GM12875 (cell line): ENCODE measurements at regions not wholly inside any gene's neighbourhood (a gene's known extent, or its start where the extent isn't known, plus 50 kb on each side); places are given as distances from the start of the nearest gene placed in this dataset.
A peak's percentile ranks its signal among the peaks of the same experiment; 100 is the strongest.

Experiments used
- H3K4me3 ChIP-seq: one replicate; pipeline ENCODE4 v1.5.1; 2011; ENCODE audit warnings: low read depth, low read length, control low read depth
- TF ChIP-seq, protein P1 (sequence below): IDR thresholded peaks from 2 replicates; pipeline ENCODE4 v1.5.1; 2011; ENCODE audit warnings: low read depth, mild to moderate bottlenecking, control low read depth, inconsistent platforms, low read length, moderate library complexity, borderline replicate concordance; ENCODE audit not compliant: insufficient read depth

DNA sequence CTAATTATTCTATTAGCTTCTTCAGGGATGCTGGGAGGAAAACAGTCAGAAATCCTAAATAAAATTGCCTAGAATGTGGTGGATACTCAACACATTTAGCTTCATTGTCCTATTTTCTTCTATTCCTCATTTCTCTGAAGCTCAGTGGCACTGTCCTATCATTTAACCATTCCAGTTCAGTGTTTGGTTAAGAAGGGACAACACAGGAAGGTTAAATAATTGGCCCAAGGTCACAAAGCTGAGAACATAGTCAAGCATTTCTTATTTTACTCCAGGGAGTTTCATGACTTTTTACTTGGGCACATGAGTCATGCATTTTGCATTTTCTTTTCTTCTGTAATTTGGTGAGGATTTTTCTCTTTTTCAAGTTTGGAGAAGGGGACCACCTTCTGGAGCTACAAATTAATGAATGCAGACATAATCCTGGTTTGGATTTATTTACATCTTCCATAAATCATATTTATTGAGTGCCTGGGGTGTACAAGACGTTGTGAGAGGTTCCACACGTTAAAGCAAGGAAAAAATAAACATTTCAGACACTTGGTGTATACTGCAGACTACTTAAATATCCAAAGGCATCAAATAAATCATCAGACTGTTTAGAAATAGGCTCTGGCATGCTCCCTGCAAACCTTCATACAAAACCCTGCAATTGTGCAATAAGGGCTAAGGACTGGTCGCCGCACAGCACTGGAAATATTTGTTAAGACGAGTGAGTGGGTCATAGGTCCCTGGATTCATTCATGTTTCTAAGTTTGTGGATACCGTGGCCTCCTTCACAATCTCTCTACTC, 263.9 kb downstream of the MAF start:
- TF ChIP-seq, protein P1, sequence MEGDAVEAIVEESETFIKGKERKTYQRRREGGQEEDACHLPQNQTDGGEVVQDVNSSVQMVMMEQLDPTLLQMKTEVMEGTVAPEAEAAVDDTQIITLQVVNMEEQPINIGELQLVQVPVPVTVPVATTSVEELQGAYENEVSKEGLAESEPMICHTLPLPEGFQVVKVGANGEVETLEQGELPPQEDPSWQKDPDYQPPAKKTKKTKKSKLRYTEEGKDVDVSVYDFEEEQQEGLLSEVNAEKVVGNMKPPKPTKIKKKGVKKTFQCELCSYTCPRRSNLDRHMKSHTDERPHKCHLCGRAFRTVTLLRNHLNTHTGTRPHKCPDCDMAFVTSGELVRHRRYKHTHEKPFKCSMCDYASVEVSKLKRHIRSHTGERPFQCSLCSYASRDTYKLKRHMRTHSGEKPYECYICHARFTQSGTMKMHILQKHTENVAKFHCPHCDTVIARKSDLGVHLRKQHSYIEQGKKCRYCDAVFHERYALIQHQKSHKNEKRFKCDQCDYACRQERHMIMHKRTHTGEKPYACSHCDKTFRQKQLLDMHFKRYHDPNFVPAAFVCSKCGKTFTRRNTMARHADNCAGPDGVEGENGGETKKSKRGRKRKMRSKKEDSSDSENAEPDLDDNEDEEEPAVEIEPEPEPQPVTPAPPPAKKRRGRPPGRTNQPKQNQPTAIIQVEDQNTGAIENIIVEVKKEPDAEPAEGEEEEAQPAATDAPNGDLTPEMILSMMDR: no peak
- H3K4me3 ChIP-seq: no peak overlapping the region

DNA sequence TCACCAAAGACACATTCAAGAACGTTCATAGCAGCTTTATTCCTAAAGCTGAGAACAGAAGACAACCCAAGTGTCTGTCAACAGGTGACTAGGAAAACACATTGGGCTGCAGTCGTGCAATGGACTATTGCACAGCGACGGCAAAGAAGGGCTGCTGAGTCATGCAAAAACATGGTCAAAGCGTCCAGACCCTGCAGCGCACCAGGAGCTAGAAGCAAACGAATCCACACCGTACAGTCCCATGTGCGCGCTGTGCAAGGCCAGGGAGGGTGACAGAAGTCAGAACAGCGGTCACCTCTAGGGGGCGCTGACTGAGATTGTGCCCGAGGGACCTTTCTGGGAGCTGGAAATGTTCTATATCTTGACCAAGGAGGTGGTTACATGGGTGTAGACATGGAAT, 266.4 kb downstream of the MAF start:
- no peak overlapping the region for H3K4me3 ChIP-seq
- TF ChIP-seq, protein P1: peak; percentile 56

DNA sequence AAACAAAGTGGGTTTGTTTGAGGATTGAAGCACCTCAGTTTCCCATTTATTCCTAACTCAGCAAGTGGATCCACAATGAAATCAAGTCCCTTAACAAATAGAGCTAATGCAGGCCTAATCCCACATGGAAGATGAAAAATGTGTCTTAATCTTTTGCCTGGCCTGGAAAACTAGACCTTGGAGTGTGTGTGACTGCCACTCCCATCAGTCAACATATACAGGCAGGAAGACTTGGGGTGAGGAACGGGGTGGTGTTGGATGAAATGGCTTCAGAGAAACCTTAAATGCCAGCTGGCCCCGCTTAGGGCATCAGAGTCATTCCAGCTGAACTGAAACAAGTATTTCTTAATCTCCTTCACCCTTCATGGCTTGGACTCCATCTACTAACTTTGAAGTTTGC, 269.5 kb downstream of the MAF start:
- no peak overlapping the region for H3K4me3 ChIP-seq
- TF ChIP-seq, protein P1: no peak

DNA sequence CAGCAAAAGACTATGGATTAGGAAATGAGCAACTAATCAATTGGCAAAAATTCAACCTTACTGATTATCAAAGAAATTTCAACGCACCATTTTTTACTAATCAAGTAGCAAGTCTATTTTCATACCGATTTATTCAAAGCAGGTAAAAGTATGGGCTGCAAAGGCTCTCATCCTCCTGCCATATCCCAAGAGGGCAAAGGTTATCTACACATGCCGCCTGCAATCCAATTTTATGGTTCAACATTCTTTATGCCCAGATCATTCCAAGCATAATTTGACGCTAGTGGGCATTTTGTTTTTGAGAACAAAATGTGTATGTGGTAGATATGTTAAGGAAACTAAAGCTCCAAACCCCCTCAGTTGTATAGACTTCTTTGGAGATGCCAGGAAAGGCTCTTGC, 270.6 kb downstream of the MAF start:
- TF ChIP-seq, protein P1: no peak
- H3K4me3 ChIP-seq: no peak overlapping the region

DNA sequence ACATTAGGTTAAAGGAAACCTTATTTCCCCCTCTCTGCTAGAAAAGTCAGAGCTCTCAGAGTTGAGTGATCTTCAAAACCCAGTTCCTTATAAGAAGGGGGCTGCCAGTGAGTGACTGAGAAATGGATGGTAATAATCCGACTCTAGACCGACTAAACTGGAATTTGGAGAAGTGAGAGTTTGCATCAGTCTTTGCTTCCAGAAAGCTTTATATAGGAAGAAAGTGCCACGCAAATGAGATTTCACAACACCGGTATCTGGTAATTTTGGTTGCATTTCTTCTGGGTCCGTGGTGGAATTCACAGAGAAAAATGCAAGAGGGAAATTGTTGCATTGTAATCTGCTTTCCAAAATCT, 271.4 kb downstream of the MAF start:
- TF ChIP-seq, protein P1: no peak

DNA sequence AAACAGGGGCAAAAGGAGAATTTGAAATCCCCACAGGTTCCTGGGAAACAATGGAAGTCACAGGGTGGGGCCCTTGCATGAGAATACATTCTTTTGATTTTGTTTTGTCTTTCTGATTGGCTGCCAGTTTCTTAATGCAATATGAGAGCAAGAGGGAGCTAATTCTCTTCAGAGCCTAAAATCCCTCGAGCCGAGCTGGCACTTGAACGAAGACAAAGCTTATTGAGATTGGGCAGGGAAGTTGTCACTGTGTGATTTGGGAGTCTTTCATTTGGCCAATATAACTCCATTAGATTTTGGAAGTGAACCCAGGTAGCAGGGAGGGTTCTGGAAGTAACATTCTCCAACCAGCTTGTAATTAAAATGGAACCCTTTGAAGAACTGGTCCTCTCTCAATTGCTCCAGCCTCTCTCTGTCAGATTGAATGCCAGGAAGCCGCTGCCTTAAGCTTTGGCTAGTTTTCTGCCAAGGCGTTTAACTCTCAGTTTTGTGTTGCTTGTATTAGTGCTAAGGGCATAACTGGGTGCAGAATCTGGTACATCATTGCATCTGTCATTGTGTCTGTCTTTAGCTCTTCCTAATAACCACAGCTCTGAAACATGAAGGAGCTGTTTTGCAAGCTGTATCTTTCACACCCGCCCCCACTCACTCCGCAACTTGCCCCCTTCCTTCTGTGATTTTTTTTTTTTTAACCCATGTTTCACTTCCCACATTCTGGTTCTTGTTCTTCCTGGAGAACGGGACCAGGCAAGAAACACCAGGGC, 272.0 kb downstream of the MAF start:
- TF ChIP-seq, protein P1: no peak
- H3K4me3 ChIP-seq: no peak overlapping the region

More for the DNA sequence above, 271.4 kb downstream of the MAF start:
- no peak overlapping the region for H3K4me3 ChIP-seq

DNA sequence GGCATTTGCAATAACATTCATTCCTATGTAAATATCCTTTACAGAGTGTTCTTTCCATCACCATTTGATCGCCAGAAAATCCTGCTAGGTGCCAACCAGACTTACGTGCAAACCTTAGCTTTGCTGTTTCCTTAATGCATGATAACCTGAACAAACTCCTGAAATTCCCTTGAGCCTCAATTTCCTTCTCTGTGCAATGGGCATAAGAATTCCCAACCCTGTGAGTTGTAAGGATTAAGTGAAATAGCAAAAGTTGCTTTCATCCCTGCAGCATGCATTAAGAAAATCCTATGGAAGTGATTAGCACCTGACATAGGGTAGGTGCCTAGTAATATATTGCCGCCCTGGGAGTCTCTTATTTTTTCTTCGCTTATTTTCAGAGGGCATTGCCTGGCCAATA, 272.7 kb downstream of the MAF start:
- TF ChIP-seq, protein P1: no peak
- H3K4me3 ChIP-seq: no peak overlapping the region
